Trophoblast cell (in vitro differentiated cells and primary cell): ENCODE measurements at regions not wholly inside any gene's neighbourhood (a gene's known extent, or its start where the extent isn't known, plus 50 kb on each side); places are given as distances from the start of the nearest gene placed in this dataset.

Source experiments
- DNase-seq, 2 donors: peaks; one replicate each; pipeline ENCODE4 v3.0.0-alpha.2; 2016
- H2AFZ ChIP-seq: 2 replicates; pipeline ENCODE4 v1.6.1; 2013; ENCODE audit warnings: low read length, moderate library complexity, mild to moderate bottlenecking; ENCODE audit not compliant: insufficient read depth, poor library complexity
- H2AK5ac ChIP-seq: 2 replicates; pipeline ENCODE4 v1.6.1; 2013; ENCODE audit warnings: mild to moderate bottlenecking, low read length
- H2BK120ac ChIP-seq: 2 replicates; pipeline ENCODE4 v1.6.1; 2013; ENCODE audit warnings: low read length, mild to moderate bottlenecking, moderate library complexity; ENCODE audit not compliant: insufficient read depth, poor library complexity
- H2BK12ac ChIP-seq: 2 replicates; pipeline ENCODE4 v1.6.1; 2013; ENCODE audit warnings: mild to moderate bottlenecking, low read length, moderate library complexity
- H2BK5ac ChIP-seq: 2 replicates; pipeline ENCODE4 v1.6.1; 2013; ENCODE audit warnings: low read length, low read depth, moderate library complexity, mild to moderate bottlenecking; ENCODE audit not compliant: poor library complexity
- H3K14ac ChIP-seq: 2 replicates; pipeline ENCODE4 v1.6.1; 2013; ENCODE audit warnings: mild to moderate bottlenecking, low read length
- H3K18ac ChIP-seq: 2 replicates; pipeline ENCODE4 v1.6.1; 2013; ENCODE audit warnings: mild to moderate bottlenecking, low read length
- H3K23ac ChIP-seq: 2 replicates; pipeline ENCODE4 v1.6.1; 2013; ENCODE audit warnings: low read length
- H3K27ac ChIP-seq: 2 replicates; pipeline ENCODE4 v1.5.1; 2013; ENCODE audit warnings: low read depth, mild to moderate bottlenecking, inconsistent platforms, low read length, moderate library complexity
- H3K27me3 ChIP-seq: 2 replicates; pipeline ENCODE4 v1.6.1; 2013; ENCODE audit warnings: inconsistent platforms, mild to moderate bottlenecking, low read length, moderate library complexity; ENCODE audit not compliant: insufficient read depth
- H3K36me3 ChIP-seq, 2 experiments: 1 replicate in 1 of 2; 2 replicates in 1 of 2; pipeline ENCODE4 v1.6.1; 2013; ENCODE audit warnings: low read length in 2 of 2, mild to moderate bottlenecking in 2 of 2, moderate library complexity in 1 of 2; ENCODE audit not compliant: insufficient read depth in 2 of 2, control insufficient read depth in 1 of 2
- H3K4ac ChIP-seq: 2 replicates; pipeline ENCODE4 v1.6.1; 2013; ENCODE audit warnings: low read depth, mild to moderate bottlenecking, low read length, moderate library complexity
- H3K4me1 ChIP-seq, 2 experiments: 1 replicate in 1 of 2; 2 replicates in 1 of 2; pipeline ENCODE4 v1.6.1; 2013; ENCODE audit warnings: low read length in 2 of 2, mild to moderate bottlenecking in 2 of 2, moderate library complexity in 1 of 2; ENCODE audit not compliant: insufficient read depth in 2 of 2, control insufficient read depth in 1 of 2
- H3K4me2 ChIP-seq: 2 replicates; pipeline ENCODE4 v1.6.1; 2013; ENCODE audit warnings: inconsistent platforms, mild to moderate bottlenecking, low read length, moderate library complexity
- H3K4me3 ChIP-seq: 2 replicates; pipeline ENCODE4 v1.5.1; 2013; ENCODE audit warnings: mild to moderate bottlenecking, low read depth, low read length, inconsistent platforms
- H3K79me1 ChIP-seq: one replicate; pipeline ENCODE4 v1.6.1; 2013; ENCODE audit warnings: low read length
- H3K79me2 ChIP-seq: 2 replicates; pipeline ENCODE4 v1.6.1; 2013; ENCODE audit warnings: low read length, mild to moderate bottlenecking; ENCODE audit not compliant: control insufficient read depth, insufficient read depth, poor library complexity
- H3K9ac ChIP-seq: 2 replicates; pipeline ENCODE4 v1.6.1; 2013; ENCODE audit warnings: mild to moderate bottlenecking, low read length
- H3K9me3 ChIP-seq: 2 replicates; pipeline ENCODE4 v1.6.1; 2013; ENCODE audit warnings: low read depth, mild to moderate bottlenecking, control low read depth, inconsistent platforms, low read length; ENCODE audit not compliant: insufficient read depth
- H4K12ac ChIP-seq: 2 replicates; pipeline ENCODE4 v1.6.1; 2013; ENCODE audit warnings: low read depth, mild to moderate bottlenecking, low read length, moderate library complexity
- H4K8ac ChIP-seq: 2 replicates; pipeline ENCODE4 v1.6.1; 2013; ENCODE audit warnings: low read depth, mild to moderate bottlenecking, low read length, moderate library complexity
- H4K91ac ChIP-seq: one replicate; pipeline ENCODE4 v1.6.1; 2013; ENCODE audit warnings: low read depth, mild to moderate bottlenecking, low read length, moderate library complexity
- WGBS: extraction: QIAGEN DNeasy Blood & Tissue Kit; methylation state at CpG from one replicate; pipeline ENCODE4 v1.1.7; 2013; ENCODE audit warnings: missing lambda C conversion rate; ENCODE audit not compliant: insufficient read length, insufficient coverage; ENCODE audit errors: extremely low coverage; 5-methylcytosine and 5-hydroxymethylcytosine counted together

GRCh38 chr16:87171723-87172122 lies 145.5 kb downstream of the C16orf95 start:
- H2BK12ac ChIP-seq, result no peak overlapping the region

DNA sequence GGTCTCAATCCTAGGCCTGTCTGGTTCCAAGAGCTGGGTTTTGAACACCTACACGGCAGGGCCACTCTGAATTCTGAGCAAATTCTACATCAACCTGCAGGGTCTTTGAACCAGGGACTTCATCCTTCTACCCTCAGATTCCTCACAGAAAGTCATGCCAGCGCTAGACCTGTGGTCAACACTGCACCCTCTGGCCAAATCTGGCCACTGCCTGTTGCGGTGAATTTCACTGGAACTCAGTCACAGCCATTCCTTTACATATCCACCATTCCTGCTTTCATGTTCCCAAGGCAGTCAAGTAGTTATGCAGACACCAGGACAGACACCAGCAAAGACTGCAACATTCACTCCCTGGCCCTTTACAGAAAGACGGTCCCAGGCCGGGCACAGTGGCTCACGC lies 144.6 kb downstream of the C16orf95 start:
- peak; percentile 13 to 55 for DNase-seq
- Histone ChIP-seq H2AFZ (no peak overlapping the region), H4K91ac (no peak overlapping the region), H3K23ac (no peak overlapping the region), H4K8ac (no peak overlapping the region), H3K79me2 (no peaks in the 10 kb centered on the region), H3K27ac (no peak overlapping the region), H2BK5ac (no peak overlapping the region), H3K4me2 (no peak overlapping the region), H2BK120ac (no peak overlapping the region), H3K79me1 (no peaks in the 10 kb centered on the region), H3K9ac (no peak overlapping the region), H2AK5ac (no peak overlapping the region), H3K36me3 (no peaks in the 10 kb centered on the region), H3K18ac (no peak overlapping the region), H2BK12ac (no peak overlapping the region), H3K4me3 (no peak overlapping the region), H4K12ac (no peak overlapping the region), H3K4ac (no peak overlapping the region), H3K9me3 (peaks cover 6% of the 10 kb centered on the region), H3K4me1 (peaks cover 0 to under 1% of the 10 kb centered on the region in 2 experiments), H3K27me3 (no peaks in the 10 kb centered on the region), H3K14ac (no peak overlapping the region)
- no CpG with 5 or more reads among the region's 6 CpGs for WGBS

More at GRCh38 chr16:87171723-87172122, 145.5 kb downstream of the C16orf95 start:
- no peaks in the 10 kb centered on the region for H3K27me3 ChIP-seq
- H2BK5ac ChIP-seq, result no peak overlapping the region
- H3K4me2 ChIP-seq, result no peak overlapping the region
- no peak for DNase-seq
- H3K14ac ChIP-seq, result no peak overlapping the region
- no peaks in the 10 kb centered on the region for H3K79me1 ChIP-seq
- H4K91ac ChIP-seq, result no peak overlapping the region
- no peak overlapping the region for H2AK5ac ChIP-seq
- H3K9ac ChIP-seq, result no peak overlapping the region
- no peak overlapping the region for H2BK120ac ChIP-seq
- peak overlapping the region; percentile 93 for H3K23ac ChIP-seq
- no peak overlapping the region for H4K12ac ChIP-seq
- H3K4ac ChIP-seq, result no peak overlapping the region
- no peak overlapping the region for H2AFZ ChIP-seq
- no peaks in the 10 kb centered on the region for H3K79me2 ChIP-seq
- no CpG with 5 or more reads among the region's 11 CpGs for WGBS
- peak overlapping the region; percentile 48 for H3K4me3 ChIP-seq
- H4K8ac ChIP-seq, result no peak overlapping the region
- no peak overlapping the region for H3K18ac ChIP-seq
- H3K9me3 ChIP-seq, result peaks cover 6% of the 10 kb centered on the region
- H3K36me3 ChIP-seq, result no peaks in the 10 kb centered on the region
- H3K27ac ChIP-seq, result no peak overlapping the region
- H3K4me1 ChIP-seq, result no peaks in the 10 kb centered on the region

GRCh38 chr16:87173294-87173893 lies 143.8 kb downstream of the C16orf95 start:
- Histone ChIP-seq H3K36me3 (no peaks in the 10 kb centered on the region), H2AFZ (no peak overlapping the region), H4K12ac (no peak overlapping the region), H3K4me1 (peaks cover 0 to 5% of the 10 kb centered on the region in 2 experiments), H3K23ac (no peak overlapping the region), H3K27me3 (no peaks in the 10 kb centered on the region), H2BK12ac (no peak overlapping the region), H2AK5ac (no peak overlapping the region), H3K4ac (no peak overlapping the region), H2BK120ac (no peak overlapping the region), H3K79me2 (no peaks in the 10 kb centered on the region), H4K91ac (no peak overlapping the region), H3K14ac (no peak overlapping the region), H3K4me2 (no peak overlapping the region), H4K8ac (no peak overlapping the region), H3K4me3 (no peak overlapping the region), H3K79me1 (peaks cover under 1% of the 10 kb centered on the region), H3K9me3 (peaks cover 6% of the 10 kb centered on the region), H2BK5ac (no peak overlapping the region), H3K9ac (no peak overlapping the region), H3K27ac (no peak overlapping the region), H3K18ac (no peak overlapping the region)
- DNase-seq, result no peak
- no CpG with 5 or more reads among the region's 10 CpGs for WGBS

- Histone ChIP-seq H3K9ac (no peak overlapping the region), H2BK5ac (no peak overlapping the region), H4K8ac (no peak overlapping the region), H2BK12ac (no peak overlapping the region), H3K27me3 (no peaks in the 10 kb centered on the region), H3K23ac (no peak overlapping the region), H3K27ac (no peak overlapping the region), H3K36me3 (no peaks in the 10 kb centered on the region), H3K4me3 (no peak overlapping the region), H3K4me2 (no peak overlapping the region), H3K18ac (no peak overlapping the region), H3K79me2 (no peaks in the 10 kb centered on the region), H3K9me3 (peaks cover 6% of the 10 kb centered on the region), H3K14ac (no peak overlapping the region), H4K12ac (no peak overlapping the region), H3K79me1 (peaks cover 3% of the 10 kb centered on the region), H3K4ac (no peak overlapping the region), H2AK5ac (peak overlapping the region; percentile 7), H3K4me1 (peaks cover under 1 to 9% of the 10 kb centered on the region in 2 experiments), H2AFZ (no peak overlapping the region), H2BK120ac (no peak overlapping the region), H4K91ac (no peak overlapping the region)
- DNase-seq, result no peak
- WGBS, result no CpG with 5 or more reads among the region's 5 CpGs
Measured at GRCh38 chr16:87174061-87174460, 143.1 kb downstream of the C16orf95 start.
